ENCODE measurements at regions not wholly inside any gene's neighbourhood (a gene's known extent, or its start where the extent isn't known, plus 50 kb on each side); places are given as distances from the start of the nearest gene placed in this dataset.

DNA sequence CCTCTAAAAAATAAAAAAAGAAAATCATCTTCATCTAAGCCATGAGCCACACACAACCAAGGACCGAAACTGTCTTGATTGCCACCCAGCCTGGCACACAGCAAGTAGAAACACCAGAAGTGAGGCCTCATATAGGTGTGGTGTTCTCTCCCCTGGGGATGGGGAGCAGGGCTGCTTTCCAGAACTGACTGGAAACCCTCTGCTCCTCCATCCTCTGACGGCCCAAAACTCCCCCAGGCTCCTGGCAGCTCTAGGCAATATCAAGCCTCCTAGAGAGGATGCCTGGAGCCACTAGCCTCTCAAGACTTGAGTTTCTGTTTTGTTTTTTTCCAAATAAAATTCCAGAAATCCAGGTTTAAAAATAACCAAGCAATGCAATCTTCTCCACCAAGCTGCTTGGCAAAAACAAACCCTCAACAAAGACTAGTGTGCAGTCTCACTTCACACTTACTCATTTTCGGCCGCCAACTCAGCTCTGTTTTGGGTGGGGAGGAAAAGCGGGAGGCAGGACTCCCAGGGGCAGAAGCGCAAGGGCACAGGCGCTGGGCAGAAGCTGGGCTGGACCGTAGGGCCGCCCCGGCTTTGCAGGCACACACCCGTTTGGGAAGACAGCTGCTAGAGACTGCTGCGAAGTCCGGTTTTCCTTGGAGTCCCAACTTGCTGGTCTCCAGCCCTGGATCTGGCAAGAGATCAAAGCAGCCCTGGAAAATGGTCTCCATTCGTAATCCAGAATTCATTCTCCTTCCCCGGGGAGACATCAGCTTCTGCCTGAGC is 78.2 kb upstream of the CAPZB start:
- Histone ChIP-seq H3K79me2 (ENCODE audit: insufficient read depth, low read length) (no peaks in the 10 kb centered on the region), H3K9me2 (replicated peaks; ENCODE audit: low read depth, low read length) (no peaks in the 10 kb centered on the region), H2AFZ (ENCODE audit: low read length) (no peak overlapping the region), H3K4me1 (ENCODE audit: insufficient read depth, low read length, poor library complexity, severe bottlenecking) (no peaks in the 10 kb centered on the region), H3K9me3 (ENCODE audit: insufficient read depth, low read depth, low read length) (no peaks in the 10 kb centered on the region), H3K4me3 (ENCODE audit: low read length, poor library complexity, severe bottlenecking) (no peak overlapping the region), H3K27me3 (ENCODE audit: insufficient read depth, low read length, poor library complexity, severe bottlenecking) (no peaks in the 10 kb centered on the region), H3F3A (ENCODE audit: low read depth) (no peaks in the 10 kb centered on the region), H3K4me2 (ENCODE audit: low read depth, low read length, poor library complexity, severe bottlenecking) (no peak overlapping the region), H3K36me3 (ENCODE audit: insufficient read depth, low read length) (no peaks in the 10 kb centered on the region), H4K20me1 (ENCODE audit: insufficient read depth, low read length, poor library complexity, severe bottlenecking) (no peaks in the 10 kb centered on the region), H3K9ac (ENCODE audit: low read depth, low read length, poor library complexity, severe bottlenecking) (no peak overlapping the region)
- TF ChIP-seq EZH2phosphoT487 (IDR thresholded peaks at IDR 0.05; ENCODE audit: borderline replicate concordance) = no peak
- no peak for TF ChIP-seq CTCF (conservative IDR thresholded peaks at IDR 0.05; ENCODE audit: low read length)

DNA sequence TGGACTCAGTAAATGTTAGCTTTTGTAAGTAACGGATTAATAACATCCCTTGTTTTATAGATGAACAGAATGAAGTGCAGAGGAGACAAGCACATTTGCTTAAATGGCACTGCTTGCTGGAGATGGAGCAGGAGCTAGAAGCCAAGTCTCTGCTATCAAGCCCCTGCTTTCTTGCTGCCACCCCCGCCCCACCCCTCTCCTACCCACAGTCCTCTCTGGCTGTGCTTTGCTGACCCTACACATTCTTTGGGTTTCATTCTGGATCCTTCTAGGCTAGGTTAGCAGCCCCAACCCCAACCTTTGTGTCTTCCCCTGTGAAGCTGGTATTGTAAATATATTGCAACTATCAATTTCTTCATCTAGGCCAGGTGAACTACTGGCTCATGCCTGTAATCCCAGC is 77.5 kb upstream of the CAPZB start:
- Histone ChIP-seq H3K4me1 (ENCODE audit: insufficient read depth, low read length, poor library complexity, severe bottlenecking) (no peaks in the 10 kb centered on the region), H3K4me2 (ENCODE audit: low read depth, low read length, poor library complexity, severe bottlenecking) (no peak overlapping the region), H3K9me2 (replicated peaks; ENCODE audit: low read depth, low read length) (no peaks in the 10 kb centered on the region), H3K9ac (ENCODE audit: low read depth, low read length, poor library complexity, severe bottlenecking) (no peak overlapping the region), H3K27me3 (ENCODE audit: insufficient read depth, low read length, poor library complexity, severe bottlenecking) (no peaks in the 10 kb centered on the region), H3K4me3 (ENCODE audit: low read length, poor library complexity, severe bottlenecking) (no peak overlapping the region), H3K79me2 (ENCODE audit: insufficient read depth, low read length) (no peaks in the 10 kb centered on the region), H4K20me1 (ENCODE audit: insufficient read depth, low read length, poor library complexity, severe bottlenecking) (no peaks in the 10 kb centered on the region), H3F3A (ENCODE audit: low read depth) (no peaks in the 10 kb centered on the region), H3K9me3 (ENCODE audit: insufficient read depth, low read depth, low read length) (no peaks in the 10 kb centered on the region), H2AFZ (ENCODE audit: low read length) (no peak overlapping the region), H3K36me3 (ENCODE audit: insufficient read depth, low read length) (no peaks in the 10 kb centered on the region)
- no peak for TF ChIP-seq CTCF (conservative IDR thresholded peaks at IDR 0.05; ENCODE audit: low read length)
- no peak for TF ChIP-seq EZH2phosphoT487 (IDR thresholded peaks at IDR 0.05; ENCODE audit: borderline replicate concordance)

DNA sequence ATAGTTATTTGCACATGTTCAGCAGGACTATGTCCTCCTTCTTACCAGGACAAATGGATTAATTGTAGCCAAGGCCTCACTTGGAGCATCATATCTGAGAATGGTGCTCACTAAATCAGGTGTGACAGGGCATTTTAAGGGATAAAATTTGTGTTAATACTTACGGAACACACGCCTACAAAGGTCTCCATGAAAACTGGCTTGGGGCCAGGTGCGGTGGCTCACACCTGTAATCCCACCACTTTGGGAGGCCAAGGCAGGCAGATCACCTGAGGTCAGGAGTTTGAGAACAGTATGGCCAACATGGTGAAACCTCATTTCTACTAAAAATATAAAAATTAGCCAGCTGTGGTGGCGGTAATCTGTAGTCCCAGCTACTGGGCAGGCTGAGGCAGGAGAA is 75.1 kb upstream of the CAPZB start:
- no peak overlapping the region for H3K4me2 ChIP-seq (ENCODE audit: low read depth, low read length, poor library complexity, severe bottlenecking)
- no peaks in the 10 kb centered on the region for H3K9me3 ChIP-seq (ENCODE audit: insufficient read depth, low read depth, low read length)
- no peaks in the 10 kb centered on the region for H4K20me1 ChIP-seq (ENCODE audit: insufficient read depth, low read length, poor library complexity, severe bottlenecking)
- H3F3A ChIP-seq (ENCODE audit: low read depth) = no peaks in the 10 kb centered on the region
- H3K4me1 ChIP-seq (ENCODE audit: insufficient read depth, low read length, poor library complexity, severe bottlenecking) = no peaks in the 10 kb centered on the region
- TF ChIP-seq EZH2phosphoT487 (IDR thresholded peaks at IDR 0.05; ENCODE audit: borderline replicate concordance) (no peak), CTCF (conservative IDR thresholded peaks at IDR 0.05; ENCODE audit: low read length) (no peak)
- no peaks in the 10 kb centered on the region for H3K36me3 ChIP-seq (ENCODE audit: insufficient read depth, low read length)
- H3K9ac ChIP-seq (ENCODE audit: low read depth, low read length, poor library complexity, severe bottlenecking) = no peak overlapping the region
- H3K9me2 ChIP-seq (replicated peaks; ENCODE audit: low read depth, low read length) = no peaks in the 10 kb centered on the region
- H2AFZ ChIP-seq (ENCODE audit: low read length) = no peak overlapping the region
- H3K4me3 ChIP-seq (ENCODE audit: low read length, poor library complexity, severe bottlenecking) = no peak overlapping the region
- no peaks in the 10 kb centered on the region for H3K79me2 ChIP-seq (ENCODE audit: insufficient read depth, low read length)
- H3K27me3 ChIP-seq (ENCODE audit: insufficient read depth, low read length, poor library complexity, severe bottlenecking) = no peaks in the 10 kb centered on the region

Measured in Loucy (cell line).